DND-41 (cell line): ENCODE measurements at regions not wholly inside any gene's neighbourhood (a gene's known extent, or its start where the extent isn't known, plus 50 kb on each side); places are given as distances from the start of the nearest gene placed in this dataset.

ENCODE experiments used
- ATAC-seq: fragments of 200-7000 bp; cut with Tn5 transposase; 3 replicates; pipeline ENCODE4 v1.9.1; 2021; ENCODE audit warnings: low read depth; ENCODE audit not compliant: insufficient read depth
- DNase-seq: peaks from one replicate; pipeline ENCODE4 v3.0.0-alpha.2; 2020
- H2AFZ ChIP-seq: 2 replicates; pipeline ENCODE4 v1.6.0; 2012; ENCODE audit warnings: low read depth, low read length
- H3K27ac ChIP-seq: 2 replicates; pipeline ENCODE4 v1.5.1; 2012; ENCODE audit warnings: low read length, inconsistent platforms
- H3K27me3 ChIP-seq: fragments of 200-600 bp; sonication (generic); 2 replicates; pipeline ENCODE4 v1.6.0; 2012; ENCODE audit warnings: low read length, mild to moderate bottlenecking, inconsistent platforms; ENCODE audit not compliant: insufficient read depth, poor library complexity
- H3K36me3 ChIP-seq: 2 replicates; pipeline ENCODE4 v1.5.1; 2012; ENCODE audit warnings: low read length, inconsistent platforms; ENCODE audit not compliant: insufficient read depth
- H3K4me1 ChIP-seq: 2 replicates; pipeline ENCODE4 v1.5.1; 2012; ENCODE audit warnings: mild to moderate bottlenecking, low read length; ENCODE audit not compliant: insufficient read depth
- H3K4me2 ChIP-seq: 2 replicates; pipeline ENCODE4 v1.6.0; 2012; ENCODE audit warnings: mild to moderate bottlenecking, moderate library complexity, low read length, inconsistent platforms; ENCODE audit not compliant: insufficient read depth
- H3K4me3 ChIP-seq, 2 experiments: fragments of 200-600 bp in 1 of 2; shearing (Covaris generic) in 1 of 2; 2 replicates each; pipeline ENCODE4 v1.5.1; 2012 to 2016; ENCODE audit warnings: inconsistent platforms in 2 of 2, low read length in 2 of 2, mild to moderate bottlenecking in 2 of 2, low read depth in 1 of 2, moderate library complexity in 1 of 2
- H3K79me2 ChIP-seq: 2 replicates; pipeline ENCODE4 v1.6.0; 2012; ENCODE audit warnings: low read length, inconsistent platforms; ENCODE audit not compliant: insufficient read depth
- H3K9ac ChIP-seq: 2 replicates; pipeline ENCODE4 v1.6.0; 2012; ENCODE audit warnings: low read depth, mild to moderate bottlenecking, inconsistent platforms, low read length, moderate library complexity
- H3K9me3 ChIP-seq: 2 replicates; pipeline ENCODE4 v1.5.1; 2012; ENCODE audit warnings: low read length, moderate library complexity, mild to moderate bottlenecking, inconsistent platforms; ENCODE audit not compliant: insufficient read depth, severe bottlenecking
- H4K20me1 ChIP-seq: 2 replicates; pipeline ENCODE4 v1.6.0; 2012; ENCODE audit warnings: low read length; ENCODE audit not compliant: insufficient read depth
- CTCF ChIP-seq: IDR thresholded peaks from 2 replicates; pipeline ENCODE4 v1.5.1; 2012; ENCODE audit warnings: borderline replicate concordance, low read length, moderate library complexity, mild to moderate bottlenecking; ENCODE audit not compliant: poor library complexity, severe bottlenecking; ENCODE audit errors: extremely low read depth
- EZH2 ChIP-seq: IDR thresholded peaks from 3 replicates; pipeline ENCODE4 v1.6.1; 2012; ENCODE audit warnings: borderline replicate concordance, low read depth, mild to moderate bottlenecking, moderate library complexity, low read length, inconsistent platforms; ENCODE audit not compliant: severe bottlenecking

- DNase-seq (no peak), ATAC-seq (no peak)
- H3K9ac ChIP-seq, result peak overlapping the region; percentile 14; the same call in 1 of the 2 replicates
- no peak for TF ChIP-seq EZH2
- no peak for TF ChIP-seq CTCF
- no peaks in the 10 kb centered on the region for H3K79me2 ChIP-seq
- H3K27ac ChIP-seq, result no peak overlapping the region
- no peaks in the 10 kb centered on the region for H3K9me3 ChIP-seq
- no peak overlapping the region for H3K4me3 ChIP-seq
- no peaks in the 10 kb centered on the region for H4K20me1 ChIP-seq
- peak overlapping the region; percentile 28; the same call in 1 of the 2 replicates for H3K4me2 ChIP-seq
- peak overlapping the region; percentile 61; the same call in 1 of the 2 replicates for H2AFZ ChIP-seq
- H3K36me3 ChIP-seq, result no peaks in the 10 kb centered on the region
- no peaks in the 10 kb centered on the region for H3K27me3 ChIP-seq
- H3K4me1 ChIP-seq, result peaks cover 7% of the 10 kb centered on the region; the same call in 1 of the 2 replicates
Measured at GRCh38 chr6:27161603-27161945, 85.9 kb upstream of the PRSS16 start.

DNA sequence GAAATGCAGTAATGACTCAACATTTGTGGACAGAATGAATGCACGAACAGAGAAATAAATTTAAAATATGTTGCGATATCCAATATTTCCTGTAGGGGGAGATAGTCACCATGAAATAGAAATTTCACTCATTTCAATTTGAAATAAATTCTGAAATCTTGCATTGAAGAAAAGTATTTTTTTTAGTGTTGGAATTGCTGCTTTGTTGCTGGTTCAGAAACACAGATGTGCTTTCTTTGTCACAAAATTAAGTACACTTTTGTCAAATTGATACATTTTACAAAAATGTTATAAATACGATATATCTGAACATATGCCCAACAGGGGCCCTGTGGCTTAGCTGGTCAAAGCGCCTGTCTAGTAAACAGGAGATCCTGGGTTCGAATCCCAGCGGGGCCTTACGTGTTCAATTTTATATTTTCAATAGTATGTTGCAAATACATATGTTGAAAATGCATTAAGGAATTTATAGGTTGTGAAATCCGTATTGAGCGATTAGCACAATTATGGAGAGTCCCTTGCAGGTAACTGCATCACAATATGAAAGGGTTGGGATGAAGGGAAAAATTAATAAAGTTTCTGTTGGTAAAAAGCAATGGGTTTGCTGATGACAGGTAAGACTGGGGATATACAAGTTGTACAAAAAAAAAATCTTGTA lies 85.4 kb upstream of the PRSS16 start:
- H4K20me1 ChIP-seq, result no peaks in the 10 kb centered on the region
- no peaks in the 10 kb centered on the region for H3K9me3 ChIP-seq
- peak overlapping the region; percentile 14; the same call in 1 of the 2 replicates for H3K9ac ChIP-seq
- no peak for DNase-seq
- H3K79me2 ChIP-seq, result no peaks in the 10 kb centered on the region
- no peak overlapping the region for H3K27ac ChIP-seq
- H3K4me3 ChIP-seq, result no peak overlapping the region
- H3K4me2 ChIP-seq, result peak overlapping the region; percentile 28; the same call in 1 of the 2 replicates
- H3K36me3 ChIP-seq, result no peaks in the 10 kb centered on the region
- no peak for TF ChIP-seq EZH2
- TF ChIP-seq CTCF, result peak; percentile 76
- H3K27me3 ChIP-seq, result no peaks in the 10 kb centered on the region
- H3K4me1 ChIP-seq, result peaks cover 7% of the 10 kb centered on the region; the same call in 1 of the 2 replicates
- H2AFZ ChIP-seq, result peak overlapping the region; percentile 61; the same call in 1 of the 2 replicates
- peak; percentile 54 for ATAC-seq

GRCh38 chr6:27163834-27164233 lies 83.7 kb upstream of the PRSS16 start:
- Histone ChIP-seq H3K79me2 (no peaks in the 10 kb centered on the region), H3K4me2 (no peak overlapping the region), H4K20me1 (no peaks in the 10 kb centered on the region), H3K36me3 (no peaks in the 10 kb centered on the region), H3K27ac (no peak overlapping the region), H3K4me1 (peaks cover 7% of the 10 kb centered on the region; the same call in 1 of the 2 replicates), H2AFZ (no peak overlapping the region), H3K9ac (no peak overlapping the region), H3K9me3 (no peaks in the 10 kb centered on the region), H3K4me3 (no peak overlapping the region), H3K27me3 (no peaks in the 10 kb centered on the region)
- no peak for TF ChIP-seq EZH2
- TF ChIP-seq CTCF, result no peak
- ATAC-seq, result no peak
- DNase-seq, result no peak
